ENCODE measurements at regions not wholly inside any gene's neighbourhood (a gene's known extent, or its start where the extent isn't known, plus 50 kb on each side); places are given as distances from the start of the nearest gene placed in this dataset.

- Histone ChIP-seq H3K4me3 (replicated peaks; ENCODE audit: low read depth, low read length) (no peak overlapping the region), H3K27me3 (replicated peaks; ENCODE audit: control insufficient read depth, insufficient read depth, low read length) (no peaks in the 10 kb centered on the region), H3K36me3 (ENCODE audit: control insufficient read depth, insufficient read depth, low read length) (no peaks in the 10 kb centered on the region)
- TF ChIP-seq CTCF (IDR thresholded peaks at IDR 0.05; ENCODE audit: insufficient read depth, low read length, poor library complexity, severe bottlenecking): no peak
- DNase-seq (ENCODE audit: extremely low read depth, insufficient read length): no peak
Measured at GRCh38 chr6:114564302-114564933, 221.6 kb upstream of the HS3ST5 start.

- TF ChIP-seq CTCF (IDR thresholded peaks at IDR 0.05; ENCODE audit: insufficient read depth, low read length, poor library complexity, severe bottlenecking): no peak
- no peak for DNase-seq (ENCODE audit: extremely low read depth, insufficient read length)
- H3K36me3 ChIP-seq (ENCODE audit: control insufficient read depth, insufficient read depth, low read length): no peaks in the 10 kb centered on the region
- no peaks in the 10 kb centered on the region for H3K27me3 ChIP-seq (replicated peaks; ENCODE audit: control insufficient read depth, insufficient read depth, low read length)
- H3K4me3 ChIP-seq (replicated peaks; ENCODE audit: low read depth, low read length): no peak overlapping the region
Measured at GRCh38 chr6:114559419-114559818, 216.6 kb upstream of the HS3ST5 start.

- H3K36me3 ChIP-seq (ENCODE audit: control insufficient read depth, insufficient read depth, low read length): no peaks in the 10 kb centered on the region
- no peak for DNase-seq (ENCODE audit: extremely low read depth, insufficient read length)
- no peaks in the 10 kb centered on the region for H3K27me3 ChIP-seq (replicated peaks; ENCODE audit: control insufficient read depth, insufficient read depth, low read length)
- TF ChIP-seq CTCF (IDR thresholded peaks at IDR 0.05; ENCODE audit: insufficient read depth, low read length, poor library complexity, severe bottlenecking): no peak
- no peak overlapping the region for H3K4me3 ChIP-seq (replicated peaks; ENCODE audit: low read depth, low read length)
Measured at GRCh38 chr6:114558153-114558552, 215.3 kb upstream of the HS3ST5 start.

- TF ChIP-seq CTCF (IDR thresholded peaks at IDR 0.05; ENCODE audit: insufficient read depth, low read length, poor library complexity, severe bottlenecking): no peak
Measured at GRCh38 chr6:114556846-114557488, 214.1 kb upstream of the HS3ST5 start.

GRCh38 chr6:114550316-114550715, 207.5 kb upstream of the HS3ST5 start:
- no peaks in the 10 kb centered on the region for H3K36me3 ChIP-seq (ENCODE audit: control insufficient read depth, insufficient read depth, low read length)
- no peak for DNase-seq (ENCODE audit: extremely low read depth, insufficient read length)
- no peak for TF ChIP-seq CTCF (IDR thresholded peaks at IDR 0.05; ENCODE audit: insufficient read depth, low read length, poor library complexity, severe bottlenecking)

More at GRCh38 chr6:114556846-114557488, 214.1 kb upstream of the HS3ST5 start:
- Histone ChIP-seq H3K27me3 (replicated peaks; ENCODE audit: control insufficient read depth, insufficient read depth, low read length) (no peaks in the 10 kb centered on the region), H3K4me3 (replicated peaks; ENCODE audit: low read depth, low read length) (no peak overlapping the region), H3K36me3 (ENCODE audit: control insufficient read depth, insufficient read depth, low read length) (no peaks in the 10 kb centered on the region)
- no peak for DNase-seq (ENCODE audit: extremely low read depth, insufficient read length)

More at GRCh38 chr6:114550316-114550715, 207.5 kb upstream of the HS3ST5 start:
- Histone ChIP-seq H3K27me3 (replicated peaks; ENCODE audit: control insufficient read depth, insufficient read depth, low read length) (no peaks in the 10 kb centered on the region), H3K4me3 (replicated peaks; ENCODE audit: low read depth, low read length) (no peak overlapping the region)
